HepG2 (cell line): ENCODE measurements at regions not wholly inside any gene's neighbourhood (a gene's known extent, or its start where the extent isn't known, plus 50 kb on each side); places are given as distances from the start of the nearest gene placed in this dataset.

Experiments
- ATAC-seq: fragments of 200-7000 bp; cut with Tn5 transposase; 3 replicates; pipeline ENCODE4 v1.9.1; 2020; ENCODE audit warnings: mild to moderate bottlenecking, moderate library complexity
- BruUV-seq: library from RNA; stranded (reverse); fragments of 400-500 nt; replicated peaks from 2 replicates; lab custom pipeline; 2021; lab: Mats Ljungman, UMichigan
- CTCF ChIA-PET: fragments of 300-600 bp; formaldehyde crosslinking; extraction: SDS; loops from one replicate; lab custom pipeline; 2021; ENCODE audit warnings: low total read pairs, inconsistent platforms, low intra/inter-chr PET ratio; lab: Yijun Ruan, JAX
- POLR2A ChIA-PET: fragments of 350-600 bp; sonication (Branson Sonifier 250); formaldehyde crosslinking; loops from one replicate; lab custom pipeline; 2020; ENCODE audit warnings: antibody characterized with exemption, inconsistent platforms; lab: Yijun Ruan, JAX
- DNase-seq: peaks from one replicate; pipeline ENCODE4 v3.0.0-alpha.2; 2015; ENCODE audit warnings: low spot score
- FAIRE-seq: peaks from 3 replicates; lab custom pipeline; 2011; peaks lifted over from hg19 to GRCh38; lab: Jason Lieb, UNC
- H2AFZ ChIP-seq: one replicate; pipeline ENCODE4 v1.6.1; 2011; ENCODE audit warnings: low read length, inconsistent platforms
- H3K27ac ChIP-seq: fragments of 300-600 bp; 3 replicates; pipeline ENCODE4 v1.8.0; 2011; ENCODE audit warnings: mixed run types, mild to moderate bottlenecking, mixed read lengths, low read length, inconsistent platforms; ENCODE audit not compliant: insufficient read depth; ENCODE audit errors: extremely low read length
- H3K27me3 ChIP-seq, 2 experiments: fragments of 200-600 bp in 1 of 2; 2 replicates in 1 of 2; 3 replicates in 1 of 2; pipeline versions ENCODE4 v1.6.0 to v1.8.0; 2011; ENCODE audit warnings: low read length in 2 of 2, mild to moderate bottlenecking in 2 of 2, moderate library complexity in 2 of 2, inconsistent platforms in 1 of 2; ENCODE audit not compliant: insufficient read depth in 2 of 2, control insufficient read depth in 1 of 2
- H3K36me3 ChIP-seq, 2 experiments: fragments of 200-600 bp in 1 of 2; replicated peaks in 1 of 2; 2 replicates in 1 of 2; 3 replicates in 1 of 2; pipeline versions ENCODE4 v1.5.1 to v1.8.0; 2011; ENCODE audit warnings: low read length in 2 of 2, inconsistent platforms in 1 of 2; ENCODE audit not compliant: insufficient read depth in 2 of 2, control insufficient read depth in 1 of 2
- H3K4me1 ChIP-seq: 2 replicates; pipeline ENCODE4 v1.5.1; 2012; ENCODE audit warnings: low read length, inconsistent platforms; ENCODE audit not compliant: insufficient read depth
- H3K4me2 ChIP-seq: 2 replicates; pipeline ENCODE4 v1.6.0; 2011; ENCODE audit warnings: low read depth, low read length, inconsistent platforms
- H3K4me3 ChIP-seq, 3 experiments: fragments of 200-600 bp in 1 of 3; sonication (generic), shearing (Covaris generic) in 1 of 3; replicated peaks in 1 of 3; 2 replicates each; pipeline ENCODE4 v1.5.1; 2011 to 2016; ENCODE audit warnings: low read length in 3 of 3, inconsistent platforms in 2 of 3, low read depth in 2 of 3, mild to moderate bottlenecking in 2 of 3, control low read depth in 1 of 3, mixed read lengths in 1 of 3; ENCODE audit not compliant: insufficient read depth in 1 of 3
- H3K79me2 ChIP-seq: one replicate; pipeline ENCODE4 v1.6.1; 2011; ENCODE audit warnings: low read length, inconsistent platforms; ENCODE audit not compliant: insufficient read depth
- H3K9ac ChIP-seq: 2 replicates; pipeline ENCODE4 v1.6.0; 2011; ENCODE audit warnings: mild to moderate bottlenecking, low read depth, low read length, inconsistent platforms; ENCODE audit not compliant: insufficient read depth
- H3K9me3 ChIP-seq: 2 replicates; pipeline ENCODE4 v1.5.1; 2012; ENCODE audit warnings: mild to moderate bottlenecking, low read length
- H4K20me1 ChIP-seq: 2 replicates; pipeline ENCODE4 v1.6.0; 2011; ENCODE audit warnings: inconsistent platforms, mild to moderate bottlenecking, low read length, moderate library complexity; ENCODE audit not compliant: insufficient read depth
- ATF7-NPFF ChIP-seq: sonication (generic); formaldehyde crosslinking; IDR thresholded peaks from 2 replicates; pipeline ENCODE4 v1.8.1; 2023; ENCODE audit warnings: mild to moderate bottlenecking, low read depth, missing genetic modification reagents, moderate library complexity
- CC2D1A ChIP-seq: sonication (generic); formaldehyde crosslinking; IDR thresholded peaks from 2 replicates; pipeline ENCODE4 v1.8.1; 2023; ENCODE audit warnings: mild to moderate bottlenecking, missing genetic modification reagents
- IKZF1 ChIP-seq: fragments of 450-650 bp; IDR thresholded peaks from 2 replicates; pipeline ENCODE4 v1.7.1; 2016
- JUND ChIP-seq: sonication (generic); formaldehyde crosslinking; IDR thresholded peaks from 2 replicates; pipeline ENCODE4 v1.8.0; 2022; ENCODE audit warnings: mild to moderate bottlenecking, missing genetic modification reagents
- MAFG ChIP-seq: sonication (generic); formaldehyde crosslinking; IDR thresholded peaks from 2 replicates; pipeline ENCODE4 v1.5.1; 2020; ENCODE audit warnings: mild to moderate bottlenecking, missing genetic modification reagents
- MAFK ChIP-seq, 2 experiments: IDR thresholded peaks in 1 of 2; conservative IDR thresholded peaks in 1 of 2; 2 replicates each; pipeline ENCODE4 v1.6.1; 2011; ENCODE audit warnings: improper control_type of control experiment in 2 of 2, low read length in 2 of 2
- NAIF1 ChIP-seq: sonication (generic); formaldehyde crosslinking; IDR thresholded peaks from 2 replicates; pipeline ENCODE4 v1.5.0; 2020; ENCODE audit warnings: mild to moderate bottlenecking, missing genetic modification reagents, borderline replicate concordance
- SKI ChIP-seq: fragments of 450-650 bp; IDR thresholded peaks from one replicate; pipeline ENCODE4 v1.6.1; 2018; ENCODE audit warnings: mild to moderate bottlenecking; ENCODE audit not compliant: partially characterized antibody
- SMYD3 ChIP-seq: sonication (generic); formaldehyde crosslinking; IDR thresholded peaks from 2 replicates; pipeline ENCODE4 v1.8.1; 2023; ENCODE audit warnings: mild to moderate bottlenecking, missing genetic modification reagents
- ZBTB20 ChIP-seq: sonication (generic); formaldehyde crosslinking; IDR thresholded peaks from 2 replicates; pipeline ENCODE4 v1.8.1; 2023; ENCODE audit warnings: missing genetic modification reagents, low read depth, mild to moderate bottlenecking, borderline replicate concordance
- ZFP36L1 ChIP-seq: sonication (generic); formaldehyde crosslinking; IDR thresholded peaks from 2 replicates; pipeline ENCODE4 v1.8.0; 2022; ENCODE audit warnings: mild to moderate bottlenecking, missing genetic modification reagents, moderate library complexity
- ZNF136 ChIP-seq: sonication (generic); formaldehyde crosslinking; IDR thresholded peaks from 2 replicates; pipeline ENCODE4 v1.8.1; 2022; ENCODE audit warnings: low read depth, mild to moderate bottlenecking, moderate library complexity, missing genetic modification reagents
- ZNF331 ChIP-seq: sonication (generic); formaldehyde crosslinking; IDR thresholded peaks from 2 replicates; pipeline ENCODE4 v1.4.0; 2020; ENCODE audit warnings: missing genetic modification reagents
- ZNF383 ChIP-seq: sonication (generic); formaldehyde crosslinking; IDR thresholded peaks from 2 replicates; pipeline ENCODE4 v1.4.0; 2020; ENCODE audit warnings: missing genetic modification reagents, mild to moderate bottlenecking, borderline replicate concordance
- ZNF841 ChIP-seq: sonication (generic); formaldehyde crosslinking; IDR thresholded peaks from 2 replicates; pipeline ENCODE4 v1.8.1; 2023; ENCODE audit warnings: missing genetic modification reagents, borderline replicate concordance
- WGBS: methylation state at CpG from one replicate; pipeline ENCODE4 v1.1.6; 2017; ENCODE audit warnings: low lambda C conversion rate; 5-methylcytosine and 5-hydroxymethylcytosine counted together
- in situ Hi-C: cut with HindIII; loops from 2 replicates; pipeline ENCODE4 v1.10.0; 2017; ENCODE audit warnings: low pct_unique_long_range_greater_than_20kb; ENCODE audit not compliant: extremely low pct_ligation_motif_present
- intact Hi-C: fragments of 100-400 bp; cut with micrococcal nuclease; formaldehyde crosslinking; loops from one replicate; pipeline ENCODE4 v1.10.0; 2022; ENCODE audit not compliant: unreplicated experiment
- TF ChIP-seq, protein P1 (sequence below): IDR thresholded peaks from 2 replicates; pipeline ENCODE4 v1.6.1; 2016; ENCODE audit warnings: control low read depth
- TF ChIP-seq, protein P2 (sequence below): sonication (generic); formaldehyde crosslinking; IDR thresholded peaks from 2 replicates; pipeline ENCODE4 v1.4.0; 2020; ENCODE audit warnings: missing genetic modification reagents, low read depth, mild to moderate bottlenecking, borderline replicate concordance

DNA sequence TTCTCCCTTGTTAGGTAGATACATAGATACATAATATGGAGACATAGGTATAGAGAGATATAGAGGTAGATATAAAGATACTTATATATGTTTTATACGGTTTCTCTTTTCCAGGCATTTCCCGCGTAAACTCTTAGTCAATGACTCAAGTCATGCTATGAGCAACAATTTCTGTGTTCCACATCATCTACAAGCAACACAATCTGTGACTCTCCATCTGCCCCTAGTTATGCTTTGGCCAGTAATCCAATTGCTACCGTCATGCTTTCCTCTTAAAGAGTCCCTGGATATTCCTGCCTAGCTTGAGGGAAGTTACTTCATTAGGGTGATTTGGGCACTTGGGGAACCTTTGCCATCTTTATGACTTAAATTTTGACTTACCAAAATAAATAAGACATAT, 129.0 kb upstream of the ADAMTS16 start:
- WGBS = 71% methylated on average over 4 of the region's 4 CpGs
- DNase-seq (no peak), FAIRE-seq (no peak), ATAC-seq (no peak)
- ChIA-PET POLR2A (no interaction called here), CTCF (no interaction called here)
- no peaks in the 10 kb centered on the region for H3K4me1 ChIP-seq
- H3K27ac ChIP-seq = no peak overlapping the region
- H2AFZ ChIP-seq = no peak overlapping the region
- intact Hi-C loops = no loop called here
- H3K27me3 ChIP-seq = peaks cover 0 to 8% of the 10 kb centered on the region in 2 experiments; a peak in 1 of 5 replicates
- H3K4me3 ChIP-seq = no peak overlapping the region
- BruUV-seq = no TSS peak
- no peak overlapping the region for H3K4me2 ChIP-seq
- H3K79me2 ChIP-seq = no peaks in the 10 kb centered on the region
- H4K20me1 ChIP-seq = no peaks in the 10 kb centered on the region
- no peaks in the 10 kb centered on the region for H3K9me3 ChIP-seq
- in situ Hi-C loops = no loop called here
- H3K9ac ChIP-seq = no peak overlapping the region
- H3K36me3 ChIP-seq = no peaks in the 10 kb centered on the region
- TF ChIP-seq JUND (CRISPR knock-in tag) (no peak), ATF7-NPFF (no peak), ZNF331 (CRISPR knock-in tag) (no peak), MAFG (no peak), ZBTB20 (CRISPR knock-in tag) (no peak), SMYD3 (CRISPR knock-in tag) (no peak), ZNF136 (CRISPR knock-in tag) (no peak), CC2D1A (CRISPR knock-in tag) (no peak), NAIF1 (CRISPR knock-in tag) (no peak), SKI (no peak), MAFK (conservative IDR thresholded peaks at IDR 0.05 in 1 of 2, IDR thresholded peaks at IDR 0.05 in 1 of 2; ENCODE audit: low read length in 2 of 2) (no peak), ZNF841 (no peak), IKZF1 (no peak), ZNF383 (CRISPR knock-in tag) (no peak), ZFP36L1 (CRISPR knock-in tag) (no peak)
- TF ChIP-seq, protein P1, sequence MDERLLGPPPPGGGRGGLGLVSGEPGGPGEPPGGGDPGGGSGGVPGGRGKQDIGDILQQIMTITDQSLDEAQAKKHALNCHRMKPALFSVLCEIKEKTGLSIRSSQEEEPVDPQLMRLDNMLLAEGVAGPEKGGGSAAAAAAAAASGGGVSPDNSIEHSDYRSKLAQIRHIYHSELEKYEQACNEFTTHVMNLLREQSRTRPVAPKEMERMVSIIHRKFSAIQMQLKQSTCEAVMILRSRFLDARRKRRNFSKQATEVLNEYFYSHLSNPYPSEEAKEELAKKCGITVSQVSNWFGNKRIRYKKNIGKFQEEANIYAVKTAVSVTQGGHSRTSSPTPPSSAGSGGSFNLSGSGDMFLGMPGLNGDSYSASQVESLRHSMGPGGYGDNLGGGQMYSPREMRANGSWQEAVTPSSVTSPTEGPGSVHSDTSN = no peak
- TF ChIP-seq, protein P2, sequence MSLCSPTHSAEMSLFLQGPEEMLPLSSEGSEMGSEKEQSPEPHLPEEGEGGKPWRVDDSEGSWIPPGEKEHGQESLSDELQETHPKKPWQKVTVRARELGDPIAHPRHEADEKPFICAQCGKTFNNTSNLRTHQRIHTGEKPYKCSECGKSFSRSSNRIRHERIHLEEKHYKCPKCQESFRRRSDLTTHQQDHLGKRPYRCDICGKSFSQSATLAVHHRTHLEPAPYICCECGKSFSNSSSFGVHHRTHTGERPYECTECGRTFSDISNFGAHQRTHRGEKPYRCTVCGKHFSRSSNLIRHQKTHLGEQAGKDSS = no peak
